Naive B cell (primary cell): ENCODE measurements at regions not wholly inside any gene's neighbourhood (a gene's known extent, or its start where the extent isn't known, plus 50 kb on each side); places are given as distances from the start of the nearest gene placed in this dataset.

Source experiments
- ATAC-seq, 2 donors: fragments of 150-1000 bp; cut with Tn5 transposase; 2 replicates each; pipeline ENCODE4 v1.10.0; 2021; ENCODE audit warnings: low read depth in 2 of 2, mild to moderate bottlenecking in 2 of 2, moderate library complexity in 2 of 2
- DNase-seq: peaks from one replicate; pipeline ENCODE4 v3.0.0; 2022
- H3K27ac Mint-ChIP-seq, 6 donors: one replicate each; pipeline ENCODE4 v1.8.0; 2020 to 2022; ENCODE audit warnings: mild to moderate bottlenecking in 6 of 6, mixed read lengths in 6 of 6, moderate library complexity in 5 of 6, inconsistent platforms in 2 of 6
- H3K27me3 Mint-ChIP-seq, 3 donors: one replicate each; pipeline ENCODE4 v1.8.0; 2021 to 2022; ENCODE audit warnings: mixed read lengths in 3 of 3, mild to moderate bottlenecking in 1 of 3
- H3K36me3 Mint-ChIP-seq, 2 donors: one replicate each; pipeline ENCODE4 v1.8.0; 2020 to 2022; ENCODE audit warnings: mixed read lengths in 2 of 2, inconsistent platforms in 1 of 2, mild to moderate bottlenecking in 1 of 2
- H3K4me1 Mint-ChIP-seq, 3 donors: one replicate each; pipeline ENCODE4 v1.8.0; 2020 to 2022; ENCODE audit warnings: mixed read lengths in 3 of 3, inconsistent platforms in 1 of 3, mild to moderate bottlenecking in 1 of 3, moderate library complexity in 1 of 3
- H3K4me3 Mint-ChIP-seq, 8 donors: one replicate each; pipeline ENCODE4 v1.8.0; 2020 to 2022; ENCODE audit warnings: mild to moderate bottlenecking in 8 of 8, mixed read lengths in 8 of 8, moderate library complexity in 8 of 8, inconsistent platforms in 2 of 8
- H3K9me3 Mint-ChIP-seq, 7 donors: one replicate each; pipeline ENCODE4 v1.8.0; 2020 to 2022; ENCODE audit warnings: mixed read lengths in 7 of 7, mild to moderate bottlenecking in 5 of 7, inconsistent platforms in 2 of 7, moderate library complexity in 1 of 7

- Mint-ChIP-seq H3K4me3 (no peak overlapping the region), H3K36me3 (no peaks in the 10 kb centered on the region), H3K27ac (no peak overlapping the region), H3K27me3 (peaks cover 5 to 27% (median 19%) of the 10 kb centered on the region in 3 donors), H3K9me3 (no peaks in the 10 kb centered on the region), H3K4me1 (peaks cover 20 to 25% (median 23%) of the 10 kb centered on the region in 3 donors)
- no peak for ATAC-seq
- DNase-seq, result no peak
Measured at GRCh38 chr7:369476-370258, 79.7 kb downstream of the FOXL3 start.

GRCh38 chr7:370259-370625 lies 80.3 kb downstream of the FOXL3 start:
- H3K9me3 Mint-ChIP-seq, result no peaks in the 10 kb centered on the region
- ATAC-seq, result no peak
- DNase-seq, result no peak
- no peaks in the 10 kb centered on the region for H3K36me3 Mint-ChIP-seq
- peak overlapping the region in 1 of 6 donors; percentile 87 for H3K27ac Mint-ChIP-seq
- no peak overlapping the region for H3K4me3 Mint-ChIP-seq
- peaks cover 20 to 23% (median 22%) of the 10 kb centered on the region in 3 donors for H3K4me1 Mint-ChIP-seq
- peaks cover 5 to 21% (median 19%) of the 10 kb centered on the region in 3 donors for H3K27me3 Mint-ChIP-seq

GRCh38 chr7:370775-371118 lies 80.8 kb downstream of the FOXL3 start:
- no peaks in the 10 kb centered on the region for H3K36me3 Mint-ChIP-seq
- DNase-seq, result no peak
- ATAC-seq, result no peak
- H3K27me3 Mint-ChIP-seq, result peaks cover 5 to 17% (median 16%) of the 10 kb centered on the region in 3 donors
- no peak overlapping the region for H3K4me3 Mint-ChIP-seq
- H3K27ac Mint-ChIP-seq, result peak overlapping the region in 2 of 6 donors; percentile 49 to 79
- peaks cover 17 to 18% (median 17%) of the 10 kb centered on the region in 3 donors for H3K4me1 Mint-ChIP-seq
- no peaks in the 10 kb centered on the region for H3K9me3 Mint-ChIP-seq

GRCh38 chr7:371119-371778 lies 81.3 kb downstream of the FOXL3 start:
- peak overlapping the region in 1 of 6 donors; percentile 49 for H3K27ac Mint-ChIP-seq
- H3K9me3 Mint-ChIP-seq, result no peaks in the 10 kb centered on the region
- H3K4me1 Mint-ChIP-seq, result peaks cover 12 to 13% (median 12%) of the 10 kb centered on the region in 3 donors

GRCh38 chr7:371779-372545 lies 82.0 kb downstream of the FOXL3 start:
- Mint-ChIP-seq H3K27ac (peak overlapping the region in 1 of 6 donors; percentile 51), H3K9me3 (no peaks in the 10 kb centered on the region)
- no peak for DNase-seq

More at GRCh38 chr7:371119-371778, 81.3 kb downstream of the FOXL3 start:
- peaks cover under 1 to 12% (median 11%) of the 10 kb centered on the region in 3 donors for H3K27me3 Mint-ChIP-seq
- H3K4me3 Mint-ChIP-seq, result no peak overlapping the region
- H3K36me3 Mint-ChIP-seq, result no peaks in the 10 kb centered on the region
- DNase-seq, result no peak
- ATAC-seq, result no peak

GRCh38 chr7:372546-372931 lies 82.6 kb downstream of the FOXL3 start:
- peaks cover 0 to 7% (median 2%) of the 10 kb centered on the region in 3 donors for H3K4me1 Mint-ChIP-seq
- ATAC-seq (no peak), DNase-seq (no peak)
- no peaks in the 10 kb centered on the region for H3K36me3 Mint-ChIP-seq
- H3K9me3 Mint-ChIP-seq, result no peaks in the 10 kb centered on the region
- H3K27ac Mint-ChIP-seq, result no peak overlapping the region
- H3K27me3 Mint-ChIP-seq, result no peaks in the 10 kb centered on the region
- no peak overlapping the region for H3K4me3 Mint-ChIP-seq

More at GRCh38 chr7:371779-372545, 82.0 kb downstream of the FOXL3 start:
- Mint-ChIP-seq H3K27me3 (peaks cover 0 to 5% (median 4%) of the 10 kb centered on the region in 3 donors), H3K4me1 (peaks cover 5 to 9% (median 5%) of the 10 kb centered on the region in 3 donors), H3K36me3 (no peaks in the 10 kb centered on the region), H3K4me3 (no peak overlapping the region)
- no peak for ATAC-seq

- Mint-ChIP-seq H3K36me3 (no peaks in the 10 kb centered on the region), H3K27me3 (no peaks in the 10 kb centered on the region), H3K9me3 (no peaks in the 10 kb centered on the region), H3K4me1 (peaks cover 0 to 10% (median 3%) of the 10 kb centered on the region in 3 donors), H3K27ac (no peak overlapping the region), H3K4me3 (peak overlapping the region in 1 of 8 donors; percentile 69)
- DNase-seq, result no peak
- ATAC-seq, result no peak
Measured at GRCh38 chr7:372932-373791, 83.2 kb downstream of the FOXL3 start.

GRCh38 chr7:373818-374705 lies 84.1 kb downstream of the FOXL3 start:
- H3K4me1 Mint-ChIP-seq, result peaks cover 0 to 10% (median 4%) of the 10 kb centered on the region in 3 donors
- H3K27me3 Mint-ChIP-seq, result no peaks in the 10 kb centered on the region
- H3K9me3 Mint-ChIP-seq, result no peaks in the 10 kb centered on the region
- no peak overlapping the region for H3K4me3 Mint-ChIP-seq
- no peak for DNase-seq
- peak overlapping the region in 1 of 6 donors; percentile 19 for H3K27ac Mint-ChIP-seq
- no peak for ATAC-seq
- no peaks in the 10 kb centered on the region for H3K36me3 Mint-ChIP-seq

GRCh38 chr7:374706-375311 lies 84.8 kb downstream of the FOXL3 start:
- Mint-ChIP-seq H3K36me3 (no peaks in the 10 kb centered on the region), H3K27me3 (no peaks in the 10 kb centered on the region), H3K4me3 (no peak overlapping the region), H3K9me3 (no peaks in the 10 kb centered on the region), H3K27ac (no peak overlapping the region), H3K4me1 (peaks cover 0 to 10% (median 4%) of the 10 kb centered on the region in 3 donors)
- DNase-seq, result no peak
- ATAC-seq, result no peak

- no peaks in the 10 kb centered on the region for H3K27me3 Mint-ChIP-seq
- H3K27ac Mint-ChIP-seq, result no peak overlapping the region
- ATAC-seq (no peak), DNase-seq (no peak)
- no peak overlapping the region for H3K4me3 Mint-ChIP-seq
- H3K9me3 Mint-ChIP-seq, result peaks cover 0 to 2% (median 0%) of the 10 kb centered on the region in 7 donors
- H3K4me1 Mint-ChIP-seq, result peaks cover 5 to 14% (median 7%) of the 10 kb centered on the region in 3 donors
- H3K36me3 Mint-ChIP-seq, result no peaks in the 10 kb centered on the region
Measured at GRCh38 chr7:375321-375831, 85.4 kb downstream of the FOXL3 start.

GRCh38 chr7:375901-376305 lies 85.9 kb downstream of the FOXL3 start:
- H3K9me3 Mint-ChIP-seq, result peaks cover 0 to 2% (median 0%) of the 10 kb centered on the region in 7 donors

More at GRCh38 chr7:375901-376305, 85.9 kb downstream of the FOXL3 start:
- no peak overlapping the region for H3K27ac Mint-ChIP-seq
- H3K36me3 Mint-ChIP-seq, result no peaks in the 10 kb centered on the region
- H3K4me3 Mint-ChIP-seq, result no peak overlapping the region
- ATAC-seq (no peak), DNase-seq (no peak)
- peaks cover 11 to 18% (median 11%) of the 10 kb centered on the region in 3 donors for H3K4me1 Mint-ChIP-seq
- no peaks in the 10 kb centered on the region for H3K27me3 Mint-ChIP-seq
